NK-92 treated with Interleukin-12 subunit alpha and Interleukin-12 subunit beta, amount 100 ng/mL, for 24 hours (cell line): ENCODE measurements at regions not wholly inside any gene's neighbourhood (a gene's known extent, or its start where the extent isn't known, plus 50 kb on each side); places are given as distances from the start of the nearest gene placed in this dataset.

Experiments
- DNase-seq: peaks from one replicate; lab custom pipeline; 2025; lab: John Stamatoyannopoulos, UW

DNA sequence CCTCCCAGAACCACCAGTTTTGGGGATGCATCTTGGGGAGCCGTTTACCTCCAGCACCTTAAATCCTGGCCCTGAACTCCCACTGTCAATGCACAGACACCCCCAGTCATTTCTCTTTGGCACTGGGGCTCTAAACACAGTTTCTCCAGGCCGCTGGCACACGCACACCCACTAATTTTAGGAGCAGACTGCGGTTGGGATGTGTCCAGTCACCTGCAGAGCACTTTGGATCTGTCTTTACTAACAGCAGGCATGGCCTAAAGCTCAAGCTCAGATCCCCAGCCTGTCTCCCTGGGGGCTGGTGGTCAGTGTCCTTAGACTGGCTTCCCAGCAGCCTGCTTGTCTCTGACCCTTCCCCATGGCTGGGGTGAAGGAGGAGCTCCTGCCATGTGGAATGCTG lies 49.9 kb downstream of the SYNE3 start:
- no peak for DNase-seq

DNA sequence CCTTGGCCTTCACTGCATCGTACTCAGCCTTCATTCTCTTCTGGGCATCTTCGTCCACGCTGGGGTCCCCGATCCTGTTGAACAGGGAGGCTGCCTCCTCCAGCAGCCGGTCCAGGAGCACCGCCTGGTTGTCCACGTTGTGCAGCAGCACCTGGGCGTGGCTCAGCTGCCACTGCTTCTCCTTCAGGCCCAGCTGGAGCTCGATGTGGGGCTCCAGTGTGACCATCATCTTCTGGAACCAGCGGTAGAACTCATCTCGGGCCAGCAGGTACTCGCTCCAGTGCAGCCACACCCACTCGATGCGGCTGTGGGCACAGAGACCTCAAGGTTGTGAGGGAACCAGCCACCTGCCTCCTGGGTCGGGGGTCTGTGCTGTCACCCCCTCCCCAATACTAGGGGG lies 50.5 kb downstream of the SYNE3 start:
- DNase-seq: no peak

DNA sequence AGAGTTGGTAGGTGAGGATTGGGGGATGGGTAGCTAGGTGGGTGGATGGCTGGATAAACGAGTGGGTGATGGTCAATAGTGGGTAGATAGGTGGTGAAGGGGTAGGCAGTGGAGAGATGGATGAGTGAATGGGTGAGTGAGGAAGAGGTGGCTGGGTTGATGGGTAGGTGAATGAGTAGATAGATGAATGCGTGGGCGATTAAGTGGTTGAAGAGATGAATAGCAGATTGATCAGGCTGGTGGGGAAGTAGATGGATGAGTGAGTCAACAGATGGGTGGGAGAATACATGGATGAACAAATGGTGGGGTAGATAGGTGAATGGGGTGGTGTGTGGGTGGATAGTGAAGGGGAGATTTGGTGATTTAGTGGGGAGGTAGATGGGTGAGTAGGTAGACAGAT lies 51.1 kb downstream of the SYNE3 start:
- DNase-seq: no peak

DNA sequence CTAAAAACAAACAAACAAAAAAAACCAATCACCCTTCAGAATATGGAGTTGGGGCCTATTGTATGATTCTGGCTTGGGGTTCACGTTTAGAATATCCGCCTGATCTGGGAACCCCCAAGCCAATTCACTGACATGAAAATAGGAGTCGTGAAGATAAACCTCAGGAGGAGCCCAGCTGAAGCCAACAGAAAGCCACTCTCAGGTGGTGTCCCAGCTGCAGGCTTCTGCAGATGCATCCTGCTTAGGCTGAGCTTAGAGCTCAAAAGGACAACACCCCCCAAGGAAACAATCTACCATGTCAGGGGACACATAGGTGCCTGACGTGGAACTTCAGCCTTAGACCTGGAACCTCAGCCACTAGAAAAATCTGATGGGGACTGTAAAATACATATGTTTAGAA lies 51.9 kb downstream of the SYNE3 start:
- DNase-seq: no peak

DNA sequence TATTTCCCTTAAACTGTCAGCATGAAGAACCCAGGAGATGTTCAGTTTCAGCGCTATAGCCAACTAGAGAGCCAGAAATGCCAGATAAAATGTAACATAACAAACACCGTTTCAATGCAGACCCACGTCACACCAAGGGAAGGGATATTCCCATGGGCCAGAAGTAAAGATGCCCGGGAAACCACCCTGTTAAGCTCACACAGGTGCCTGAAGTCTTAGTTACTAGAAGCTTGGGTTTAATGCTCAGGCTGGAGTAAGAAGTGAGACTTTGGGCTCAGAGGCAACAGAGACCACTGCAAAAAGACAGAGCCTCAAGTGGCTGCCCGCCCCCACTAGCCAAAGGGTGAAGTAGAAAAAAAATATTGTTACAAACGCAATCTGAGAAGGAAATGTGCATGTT lies 52.3 kb downstream of the SYNE3 start:
- no peak for DNase-seq

DNA sequence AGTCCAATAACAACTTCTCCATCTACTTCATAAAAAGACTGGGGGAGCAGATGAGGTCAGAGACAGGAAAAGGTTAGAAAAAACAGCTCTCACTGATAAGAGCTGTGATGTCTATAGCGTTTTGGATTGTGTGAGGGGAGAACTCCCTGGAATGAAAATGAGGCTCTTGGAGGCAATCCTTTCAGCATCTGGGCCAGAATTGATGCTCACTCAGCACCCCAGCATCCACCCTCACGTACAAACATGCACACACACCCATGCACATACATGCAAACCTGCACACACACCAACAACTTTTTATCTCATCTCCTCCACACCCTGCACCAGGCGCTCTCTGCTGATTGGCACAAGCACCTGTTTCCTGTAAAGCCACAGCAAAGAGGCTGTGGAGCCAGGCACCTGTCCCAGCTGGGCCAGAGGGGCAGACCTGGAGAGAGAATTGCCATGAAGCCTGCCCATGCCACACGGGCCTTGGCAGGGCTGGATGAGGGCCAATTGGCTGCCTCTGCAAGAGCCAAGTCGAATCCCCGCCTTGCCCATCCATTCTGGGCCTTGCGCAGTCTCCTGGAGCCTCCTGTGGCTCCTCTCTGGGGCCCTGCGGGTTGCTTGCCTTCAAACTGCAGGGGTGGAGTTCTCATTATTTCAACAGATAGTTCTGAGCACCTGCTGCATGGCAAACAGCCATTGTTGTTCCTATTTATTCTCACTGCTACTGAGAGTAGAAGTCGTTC lies 53.1 kb downstream of the SYNE3 start:
- no peak for DNase-seq

DNA sequence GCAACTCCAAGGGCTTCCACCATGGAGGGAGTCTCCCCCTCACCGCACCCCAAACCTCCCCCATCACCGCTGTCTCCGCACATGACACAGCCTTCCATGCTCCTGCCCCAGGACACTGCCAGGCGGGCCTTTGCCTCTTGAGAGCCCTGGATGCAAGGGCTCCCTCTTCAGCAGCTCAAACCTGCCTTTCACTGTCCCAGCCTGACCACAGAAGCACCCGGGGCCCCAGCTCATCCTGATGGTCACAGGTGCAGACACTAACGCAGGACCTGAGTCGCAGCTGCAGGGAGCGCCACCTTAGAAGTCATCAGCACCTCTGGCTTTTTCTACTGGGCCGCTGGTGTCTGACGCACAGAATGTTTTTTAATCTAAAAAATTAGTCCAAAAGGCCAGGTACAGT lies 54.0 kb downstream of the SYNE3 start:
- DNase-seq: no peak

DNA sequence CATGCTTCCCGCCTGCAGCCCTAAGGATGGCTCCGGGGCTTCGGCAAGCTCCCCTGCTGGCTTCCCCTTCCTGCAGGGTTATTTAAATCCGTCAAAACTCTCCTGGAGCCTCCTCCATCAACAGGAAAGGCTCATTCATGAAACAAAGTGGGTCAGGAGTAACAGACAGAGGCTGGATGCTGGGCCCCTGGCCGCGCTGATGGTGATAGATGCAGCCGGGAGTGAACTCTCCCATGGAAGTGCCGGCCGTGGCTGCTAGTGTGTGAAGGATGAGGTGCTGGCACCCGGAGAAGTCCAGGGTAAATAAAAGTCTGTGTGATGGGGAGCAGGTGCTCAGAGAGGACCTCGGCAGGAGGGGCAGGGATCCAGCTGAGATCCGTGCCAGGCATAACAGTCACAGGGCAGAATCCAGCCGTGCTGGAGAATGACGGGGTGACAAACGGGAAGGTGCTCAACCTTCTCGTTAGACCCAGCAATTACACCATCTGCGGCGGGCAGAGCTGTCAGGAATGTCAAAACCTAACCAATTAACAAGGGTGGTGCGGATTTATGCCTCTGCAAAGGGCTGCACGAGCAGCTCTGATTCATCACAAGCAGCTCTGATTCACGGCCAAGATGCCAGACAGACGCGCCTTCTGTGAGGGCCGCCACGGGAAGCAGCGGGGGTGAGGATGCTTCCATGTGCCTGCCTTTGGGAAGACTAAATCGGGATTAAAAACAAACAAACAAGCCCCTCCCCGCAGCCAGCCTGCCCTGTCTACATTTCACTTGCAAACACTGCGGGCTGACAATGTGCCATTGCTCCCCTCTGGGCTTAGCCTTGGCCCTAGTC lies 55.6 kb downstream of the SYNE3 start:
- DNase-seq: no peak

DNA sequence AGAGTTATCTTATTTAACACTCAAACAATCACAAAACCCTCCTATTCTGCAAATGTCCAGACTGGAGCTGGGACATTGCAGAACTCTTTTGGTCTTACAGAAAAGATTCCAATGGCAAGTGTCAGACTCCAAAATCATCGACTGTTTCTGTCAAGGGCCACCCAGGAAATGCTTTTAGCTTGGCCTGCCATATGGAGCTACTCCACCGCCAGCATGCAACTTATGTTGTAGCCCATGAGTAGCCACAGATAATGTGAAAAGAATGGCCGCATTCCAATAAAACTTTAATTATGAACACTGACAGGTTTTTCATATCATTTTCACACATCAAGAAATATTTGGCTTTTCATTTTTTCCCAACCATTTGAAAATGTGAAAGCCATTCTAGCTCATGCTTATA lies 57.5 kb downstream of the SYNE3 start:
- no peak for DNase-seq

DNA sequence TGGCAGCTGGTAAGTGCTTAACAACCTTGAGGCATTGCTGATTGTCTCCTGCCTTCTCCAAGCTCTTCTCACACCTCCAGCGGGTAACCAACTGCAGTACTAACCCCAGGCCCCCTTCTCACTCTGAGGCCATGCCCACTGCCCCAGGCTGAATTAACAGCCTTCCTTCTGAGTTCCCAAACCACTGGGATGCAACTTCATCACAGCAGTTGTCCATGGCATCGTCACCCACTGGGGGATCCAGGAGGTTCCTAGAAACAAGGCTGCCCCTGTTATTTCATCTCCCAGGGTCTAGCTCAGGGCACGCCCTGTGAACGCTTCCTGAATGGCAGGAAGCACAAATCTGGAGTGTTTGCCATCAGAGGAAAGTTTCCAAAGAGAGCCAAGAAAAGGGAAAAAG lies 58.0 kb downstream of the SYNE3 start:
- DNase-seq: no peak

DNA sequence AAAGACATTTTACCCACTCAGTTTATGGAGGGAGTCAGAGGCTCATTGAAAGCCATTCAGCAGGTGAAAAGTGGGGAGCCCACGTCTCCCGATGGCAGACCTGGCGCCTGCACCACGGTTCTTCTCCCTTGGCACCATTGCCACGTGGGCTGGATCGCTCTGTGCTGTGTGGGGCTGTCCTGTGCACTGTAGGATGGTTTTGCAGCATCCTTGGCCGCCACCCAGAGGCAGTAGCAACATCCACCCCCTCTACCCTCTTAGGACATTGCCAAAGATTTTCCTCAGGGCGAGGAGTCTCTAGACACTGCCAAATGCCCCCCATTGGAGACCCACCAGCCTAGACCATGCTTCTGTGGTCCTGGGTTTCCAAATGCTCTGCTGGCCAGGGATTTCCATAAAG lies 60.2 kb downstream of the SYNE3 start:
- DNase-seq: no peak

DNA sequence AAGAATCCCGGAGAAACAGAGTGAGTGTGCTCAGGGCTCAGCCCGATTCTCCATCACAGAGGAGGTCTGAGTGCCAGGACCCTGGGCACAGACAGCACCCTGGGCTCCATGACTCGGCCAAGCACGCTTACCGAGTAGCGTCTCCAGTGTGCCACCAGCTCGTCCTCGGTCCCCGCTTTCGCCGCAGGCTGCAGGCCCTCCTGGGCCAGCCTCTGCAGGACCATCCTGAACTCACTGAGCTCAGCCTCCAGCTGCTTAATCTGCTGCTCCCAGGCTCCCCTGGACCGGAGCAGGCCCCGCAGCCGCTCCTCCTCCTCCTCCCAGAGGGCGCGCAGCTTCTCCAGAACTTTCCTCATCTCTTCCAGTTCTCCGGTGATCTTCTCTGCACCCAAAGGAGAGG lies 61.2 kb downstream of the SYNE3 start:
- no peak for DNase-seq

DNA sequence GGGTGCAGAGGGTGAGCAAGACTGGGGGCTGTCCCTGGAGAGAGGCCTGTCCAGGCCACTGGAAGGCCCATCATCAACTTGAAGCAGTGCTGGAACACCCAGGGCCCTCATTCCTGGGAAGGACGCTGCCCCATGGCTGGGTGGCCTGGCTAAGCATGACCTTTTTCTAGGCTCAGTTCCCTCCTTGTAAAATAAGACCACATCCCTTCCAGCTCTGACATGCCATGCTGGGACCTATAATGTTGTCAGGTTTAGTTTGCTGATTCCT lies 62.8 kb downstream of the SYNE3 start:
- no peak for DNase-seq

DNA sequence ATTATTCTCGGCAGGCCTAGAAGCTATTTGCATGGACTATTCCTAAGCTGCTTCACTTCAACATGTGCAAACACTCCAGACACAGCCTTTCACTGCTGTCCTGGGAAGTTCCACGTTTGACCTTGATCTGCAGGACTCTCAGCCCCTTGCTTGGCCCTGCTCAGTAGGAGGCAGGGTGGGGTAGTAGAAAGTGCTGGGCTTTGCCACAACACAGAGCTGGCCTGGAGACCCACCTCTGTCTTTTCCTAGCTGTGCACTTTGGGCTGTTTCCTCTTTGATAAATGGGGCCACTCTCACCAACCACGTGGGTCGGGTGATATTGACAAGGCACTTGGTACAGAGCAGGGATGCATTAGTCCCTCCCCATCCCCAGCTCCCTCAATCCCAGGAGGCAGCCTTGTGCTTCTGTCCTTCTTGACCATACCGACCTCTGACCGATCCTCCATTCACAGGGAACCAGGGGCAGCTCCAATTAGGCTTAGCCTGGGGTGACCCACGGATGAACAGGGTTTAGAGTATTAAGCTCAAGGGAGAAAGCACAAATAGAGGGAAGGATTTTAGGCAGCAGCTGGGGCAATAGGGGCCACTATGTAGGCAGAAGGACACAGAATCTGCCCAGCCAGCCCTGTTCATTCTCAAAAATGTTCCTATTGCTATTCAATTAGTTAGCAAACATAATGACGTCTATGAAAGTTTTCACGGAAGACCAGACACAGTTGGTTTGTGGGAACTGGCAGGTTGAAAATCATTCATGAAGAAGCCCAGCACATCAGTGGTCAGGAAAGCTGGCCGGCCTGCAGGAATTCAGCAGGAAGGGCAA lies 63.3 kb downstream of the SYNE3 start:
- DNase-seq: no peak

DNA sequence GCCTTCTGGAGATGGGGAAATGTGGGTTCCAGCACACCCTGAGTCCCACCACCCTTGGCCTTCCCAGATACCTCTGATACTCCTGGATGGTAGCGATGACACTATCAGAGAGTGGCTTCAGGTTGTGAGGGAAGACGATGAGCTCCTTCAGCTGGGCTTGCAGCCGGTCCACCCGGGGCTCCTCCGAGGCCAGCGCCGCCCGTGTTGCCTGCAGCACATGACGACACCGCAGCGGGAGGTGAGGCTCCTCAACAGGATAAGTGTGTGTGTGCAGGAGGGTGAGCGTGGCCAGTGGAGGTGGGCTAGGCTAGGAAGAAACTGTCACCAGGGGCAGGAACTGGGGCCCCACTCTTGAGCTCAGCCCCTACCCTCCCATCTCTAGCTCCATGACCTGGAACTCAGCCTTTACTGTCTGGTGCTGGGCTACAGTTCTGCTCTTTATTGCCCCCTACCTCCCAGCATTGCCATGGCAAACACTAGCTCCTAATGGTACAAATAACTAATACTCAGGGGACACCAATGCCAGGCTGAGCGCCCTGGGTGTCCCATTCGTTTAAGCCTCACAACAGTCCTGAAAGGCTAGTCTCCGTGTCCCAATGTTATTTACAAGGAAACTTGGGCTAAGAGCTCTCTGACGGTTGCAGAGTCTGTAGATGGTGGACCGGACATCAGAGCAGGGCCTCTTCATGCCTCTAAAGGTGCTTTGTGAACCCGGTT lies 64.1 kb downstream of the SYNE3 start:
- DNase-seq: no peak

DNA sequence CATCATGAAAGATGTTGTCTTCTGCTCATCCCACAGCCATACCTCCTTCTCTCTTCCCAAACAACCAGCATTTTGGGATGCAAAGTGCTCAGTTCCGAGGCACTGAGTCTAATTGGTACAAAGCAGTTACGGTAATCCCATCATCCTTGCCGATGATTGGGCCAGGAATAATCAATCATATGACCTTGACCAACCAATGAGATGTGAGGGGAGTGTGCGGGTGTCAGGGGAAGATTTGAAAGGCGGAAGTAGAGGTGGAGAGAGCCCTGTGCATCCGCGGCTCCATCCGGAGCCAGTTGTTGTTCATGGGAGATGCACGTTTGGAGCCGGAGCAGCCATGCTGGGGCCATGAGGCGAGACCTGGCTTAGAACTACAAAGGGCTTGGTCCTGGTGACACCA lies 67.3 kb downstream of the SYNE3 start:
- DNase-seq: no peak

DNA sequence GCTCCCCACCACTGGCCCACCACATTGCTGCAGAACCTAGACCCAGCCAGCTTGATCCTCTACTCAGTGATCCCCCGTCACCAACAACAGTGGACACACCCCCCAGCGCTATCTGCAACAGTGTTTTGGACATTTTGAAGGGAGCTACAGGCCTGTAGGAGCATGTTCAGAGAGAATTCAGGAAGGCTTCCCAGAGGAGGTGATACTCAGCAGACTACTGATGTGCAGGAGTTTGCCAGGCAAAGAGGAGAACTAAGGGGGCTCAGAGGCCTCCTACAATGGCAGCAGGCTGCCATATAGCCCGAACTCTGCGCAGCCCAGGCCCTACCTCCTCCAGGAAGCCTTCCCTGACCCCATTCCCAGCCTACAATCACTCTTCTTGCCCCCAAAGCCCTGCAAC lies 70.0 kb downstream of the SYNE3 start:
- no peak for DNase-seq

DNA sequence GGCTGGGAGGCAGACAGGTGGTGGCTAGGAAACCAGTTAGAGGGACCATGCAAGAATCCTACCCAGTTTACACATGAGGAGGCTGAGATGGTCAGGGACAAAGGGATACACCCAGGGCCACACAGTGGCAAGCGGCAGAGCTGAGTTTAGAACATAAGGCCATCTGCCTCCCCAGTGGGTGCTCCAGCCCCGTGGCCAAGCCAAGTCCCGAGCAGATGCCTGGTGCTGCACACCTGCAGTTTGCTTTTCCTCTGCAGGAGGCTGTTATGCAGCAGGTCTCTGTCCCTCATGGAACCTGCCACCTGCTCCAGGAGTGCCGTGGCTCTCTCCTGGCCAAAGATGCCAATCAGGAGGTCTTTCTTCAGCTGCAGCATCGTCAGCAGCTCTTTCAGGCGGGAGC lies 70.8 kb downstream of the SYNE3 start:
- DNase-seq: no peak

DNA sequence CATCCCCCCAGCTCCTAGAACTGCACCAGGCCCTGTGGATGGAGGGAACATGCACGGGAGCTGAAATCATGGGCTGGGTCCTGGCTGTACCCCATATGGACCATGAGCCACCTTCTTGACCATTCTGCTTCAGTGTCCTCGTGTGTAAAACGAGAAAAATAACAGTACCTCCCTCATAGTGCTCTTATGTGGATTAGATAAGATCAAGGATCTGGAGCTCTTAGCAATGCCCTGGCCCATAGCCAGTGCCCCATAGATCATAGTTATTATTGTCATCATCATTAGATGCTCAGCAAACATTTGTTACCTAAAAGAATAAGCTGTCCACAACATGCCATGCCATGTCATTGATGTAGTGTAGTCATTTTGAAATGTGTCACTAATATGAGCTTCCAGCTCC lies 71.3 kb downstream of the SYNE3 start:
- no peak for DNase-seq

DNA sequence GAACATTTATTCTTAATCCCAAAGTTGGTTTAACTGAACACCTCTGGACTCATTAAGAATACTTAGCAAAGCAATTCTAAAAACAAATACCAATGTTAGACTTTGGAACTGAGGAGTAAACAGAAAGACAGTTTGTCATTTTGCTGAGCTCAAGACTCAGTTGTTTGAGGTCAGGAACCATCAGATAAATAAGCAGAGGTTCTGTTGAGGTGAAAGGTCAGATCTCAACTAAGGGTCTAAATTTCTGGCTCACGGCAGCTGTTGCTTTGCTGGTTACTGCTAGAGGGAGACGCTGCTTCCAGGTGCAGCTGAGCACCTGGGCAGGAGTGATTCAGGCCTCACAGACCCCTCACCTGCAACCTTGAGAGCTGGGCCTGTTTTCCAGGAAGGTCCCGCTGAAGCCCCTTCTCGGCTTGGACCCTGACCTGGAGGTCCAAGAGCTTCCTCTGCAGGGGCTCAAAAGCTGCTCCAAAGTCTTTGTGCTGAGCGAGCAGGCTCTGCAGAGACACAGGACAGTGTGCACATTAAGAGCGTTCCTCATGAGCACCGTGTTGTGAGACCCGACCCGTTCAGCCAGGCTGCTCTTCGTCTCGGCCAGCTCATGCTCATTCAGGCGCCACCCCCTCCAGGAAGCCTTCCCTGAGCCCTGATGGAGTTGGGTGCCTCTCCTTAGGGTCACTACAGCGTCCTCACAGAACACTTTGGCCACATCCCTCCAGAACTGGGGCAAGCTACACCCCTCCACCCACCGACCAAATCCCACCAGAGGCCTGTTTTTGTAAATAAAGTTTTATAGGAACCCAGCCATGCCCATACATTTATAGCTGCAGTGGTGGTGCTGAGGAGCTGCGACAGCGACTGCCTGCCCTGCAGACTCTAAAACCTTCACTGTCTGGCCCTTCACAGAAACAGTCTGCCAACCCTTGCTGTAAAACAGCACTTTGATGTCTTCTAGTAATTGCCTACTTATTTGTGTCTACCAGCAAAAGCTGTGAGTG lies 72.0 kb downstream of the SYNE3 start:
- DNase-seq: no peak

DNA sequence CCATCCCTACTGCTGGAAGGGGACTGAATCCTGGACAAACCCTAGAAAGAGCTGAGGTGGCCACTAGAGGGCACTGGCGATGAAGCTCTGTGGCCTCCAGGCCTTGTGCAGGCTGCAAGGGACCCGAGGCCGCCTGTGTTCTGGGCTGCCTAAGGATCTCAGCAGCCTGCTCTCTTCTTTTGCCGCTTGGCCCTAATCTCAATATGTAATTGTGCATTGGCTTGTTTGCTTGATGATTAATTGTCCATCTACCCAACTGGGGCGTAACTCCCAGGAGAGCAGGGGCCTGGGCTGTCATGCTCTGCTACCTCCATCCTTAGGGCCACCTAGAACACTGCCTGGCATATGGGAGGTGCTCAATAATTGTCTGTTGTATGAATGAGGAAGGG lies 73.8 kb downstream of the SYNE3 start:
- peak; percentile 42 for DNase-seq
